Breast epithelium (tissue), 4 donors: ENCODE measurements at regions not wholly inside any gene's neighbourhood (a gene's known extent, or its start where the extent isn't known, plus 50 kb on each side); places are given as distances from the start of the nearest gene placed in this dataset.

Experiments used
- DNase-seq, 2 donors: peaks; one replicate each; pipeline ENCODE4 v3.0.0-alpha.2; 2019; ENCODE audit warnings: low spot score in 2 of 2
- H3K27ac ChIP-seq, 2 donors: fragments of 200-600 bp; sonication (generic) in 1 of 2; one replicate each; pipeline ENCODE4 v1.5.1; 2016 to 2019; ENCODE audit warnings: mild to moderate bottlenecking in 1 of 2
- H3K27me3 ChIP-seq, 2 donors: fragments of 200-600 bp; sonication (generic) in 1 of 2; one replicate each; pipeline versions ENCODE4 v1.5.1 to v1.6.0; 2017 to 2019; ENCODE audit warnings: control low read depth in 1 of 2, mild to moderate bottlenecking in 1 of 2
- H3K36me3 ChIP-seq: fragments of 200-600 bp; one replicate; pipeline ENCODE4 v1.5.1; 2019
- H3K4me1 ChIP-seq, 2 donors: fragments of 200-600 bp; sonication (generic); one replicate each; pipeline ENCODE4 v1.5.1; 2016 to 2019; ENCODE audit warnings: control low read depth in 1 of 2
- H3K4me3 ChIP-seq, 3 donors: fragments of 200-600 bp; sonication (generic); 1 replicate in 2 of 3; 2 replicates in 1 of 3; pipeline ENCODE4 v1.5.1; 2016 to 2019; ENCODE audit warnings: mild to moderate bottlenecking in 3 of 3, moderate library complexity in 2 of 3
- H3K9me3 ChIP-seq, 2 donors: fragments of 200-600 bp; sonication (generic) in 1 of 2; one replicate each; pipeline ENCODE4 v1.5.1; 2016 to 2019; ENCODE audit warnings: control low read depth in 1 of 2
- CTCF ChIP-seq, 3 donors: fragments of 450-650 bp; IDR thresholded peaks; one replicate each; pipeline ENCODE4 v1.5.1; 2016 to 2017; ENCODE audit warnings: antibody characterized with exemption in 3 of 3, mild to moderate bottlenecking in 3 of 3, moderate library complexity in 3 of 3
- POLR2A ChIP-seq: fragments of 450-650 bp; IDR thresholded peaks from one replicate; pipeline ENCODE4 v1.6.1; 2016; ENCODE audit warnings: antibody characterized with exemption, mild to moderate bottlenecking, moderate library complexity
- POLR2AphosphoS5 ChIP-seq, 3 donors: sonication (generic); formaldehyde crosslinking; IDR thresholded peaks; one replicate each; pipeline ENCODE4 v1.6.1; 2017; ENCODE audit warnings: antibody characterized with exemption in 3 of 3
- intact Hi-C: fragments of 100-400 bp; cut with DNase I; formaldehyde crosslinking; loops from one replicate; pipeline ENCODE4 v1.15.1; 2023; ENCODE audit warnings: low total_unique reads

DNA sequence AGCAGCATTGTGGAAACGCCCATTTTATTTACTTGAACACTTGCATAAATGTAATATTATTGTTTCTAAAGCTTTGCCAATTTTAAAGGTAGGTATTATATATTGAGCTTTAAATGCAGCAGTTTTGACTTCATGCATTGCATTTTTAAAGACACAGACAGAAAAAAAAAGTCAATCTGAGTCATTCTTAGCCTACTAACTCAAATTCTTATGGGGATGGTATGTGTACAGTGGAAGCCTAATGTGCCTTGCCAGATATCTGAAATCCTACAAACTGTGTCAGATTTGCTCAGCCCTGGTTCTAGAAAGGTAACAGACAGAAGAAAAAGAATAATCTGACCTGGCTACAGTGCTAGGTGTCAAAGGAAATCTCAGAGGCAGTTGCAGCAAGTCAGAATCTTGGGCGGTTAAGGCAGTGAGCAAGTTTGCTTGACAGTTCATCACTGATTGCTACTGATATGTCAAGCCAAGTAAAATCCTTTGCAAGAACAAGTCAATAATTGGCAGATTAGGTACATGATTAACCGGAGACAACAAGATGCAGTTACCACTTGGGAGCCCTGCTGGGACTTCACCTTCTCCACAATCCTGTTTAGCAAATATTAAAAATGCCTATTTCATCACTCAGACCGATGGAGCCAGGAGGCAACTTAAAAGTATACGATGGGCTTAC is 224.8 kb upstream of the WWC1 start:
- Histone ChIP-seq H3K4me3 (no peak overlapping the region), H3K27me3 (no peaks in the 10 kb centered on the region), H3K9me3 (no peaks in the 10 kb centered on the region), H3K4me1 (no peaks in the 10 kb centered on the region), H3K27ac (no peak overlapping the region), H3K36me3 (no peaks in the 10 kb centered on the region)
- DNase-seq: no peak
- TF ChIP-seq CTCF (IDR thresholded peaks at IDR 0.05) (no peak), POLR2A (no peak), POLR2AphosphoS5 (IDR thresholded peaks at IDR 0.05) (no peak)
- intact Hi-C loops: loop anchor here (5.0 kb wide), 1 partner anchor 1646 kb away; no protein-coding TSS in a partner anchor

DNA sequence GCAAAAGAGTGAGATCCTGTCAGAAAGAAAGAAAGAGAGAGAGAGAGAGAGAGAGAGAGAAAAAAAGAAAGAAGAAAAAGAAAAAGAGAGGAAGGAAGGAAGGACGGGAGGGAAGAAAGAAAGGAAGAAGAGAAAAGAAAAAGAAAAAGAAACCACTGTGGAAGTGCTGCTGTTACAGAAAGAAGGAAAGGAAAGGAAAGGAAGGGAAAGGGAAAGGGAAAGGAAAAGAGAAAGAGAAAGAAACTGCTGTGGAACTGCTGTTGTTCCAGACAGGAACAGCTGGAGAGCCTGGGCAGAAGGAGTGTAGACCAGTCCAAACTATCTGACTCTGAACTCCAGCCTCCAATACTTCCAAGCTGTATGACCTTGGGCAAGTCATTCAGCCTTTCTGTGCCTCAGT is 220.7 kb upstream of the WWC1 start:
- Histone ChIP-seq H3K36me3 (no peaks in the 10 kb centered on the region), H3K27ac (no peak overlapping the region), H3K27me3 (no peaks in the 10 kb centered on the region), H3K4me1 (no peaks in the 10 kb centered on the region), H3K4me3 (no peak overlapping the region), H3K9me3 (no peaks in the 10 kb centered on the region)
- intact Hi-C loops: no loop called here
- DNase-seq: no peak
- TF ChIP-seq POLR2AphosphoS5 (IDR thresholded peaks at IDR 0.05) (no peak), POLR2A (no peak), CTCF (IDR thresholded peaks at IDR 0.05) (no peak)

DNA sequence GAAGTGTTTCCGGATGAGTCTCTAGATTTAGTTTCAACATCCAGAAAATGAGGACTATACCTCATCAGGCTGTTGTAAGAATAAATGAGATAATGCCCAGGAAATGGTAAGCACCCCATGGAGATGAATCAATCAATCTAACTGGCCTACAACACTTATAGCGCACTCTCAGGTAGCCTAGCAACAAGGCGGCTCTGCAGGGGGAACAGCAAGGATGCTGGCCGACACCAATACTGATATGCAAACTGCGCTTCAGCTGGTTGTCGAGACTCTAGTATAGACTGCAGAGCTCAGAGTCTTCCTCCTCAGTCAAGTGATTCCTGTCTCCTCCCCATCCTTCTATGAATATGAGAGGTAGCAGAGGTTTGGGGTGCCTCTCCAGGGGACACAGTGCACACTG is 218.8 kb upstream of the WWC1 start:
- Histone ChIP-seq H3K27me3 (no peaks in the 10 kb centered on the region), H3K36me3 (no peaks in the 10 kb centered on the region), H3K4me3 (no peak overlapping the region), H3K9me3 (no peaks in the 10 kb centered on the region), H3K27ac (no peak overlapping the region), H3K4me1 (no peaks in the 10 kb centered on the region)
- TF ChIP-seq POLR2A (no peak), CTCF (IDR thresholded peaks at IDR 0.05) (no peak), POLR2AphosphoS5 (IDR thresholded peaks at IDR 0.05) (no peak)
- no peak for DNase-seq
- intact Hi-C loops: no loop called here

- TF ChIP-seq POLR2AphosphoS5 (IDR thresholded peaks at IDR 0.05) (no peak), POLR2A (no peak), CTCF (IDR thresholded peaks at IDR 0.05) (no peak)
- Histone ChIP-seq H3K27me3 (no peaks in the 10 kb centered on the region), H3K4me3 (no peak overlapping the region), H3K4me1 (no peaks in the 10 kb centered on the region), H3K9me3 (no peaks in the 10 kb centered on the region), H3K27ac (no peak overlapping the region), H3K36me3 (no peaks in the 10 kb centered on the region)
- intact Hi-C loops: no loop called here
- DNase-seq: no peak
Measured at GRCh38 chr5:168073311-168073710, 218.1 kb upstream of the WWC1 start.

- no peaks in the 10 kb centered on the region for H3K4me1 ChIP-seq
- H3K27me3 ChIP-seq: no peaks in the 10 kb centered on the region
- intact Hi-C loops: no loop called here
- no peak overlapping the region for H3K4me3 ChIP-seq
- H3K27ac ChIP-seq: no peak overlapping the region
- DNase-seq: no peak
- H3K36me3 ChIP-seq: no peaks in the 10 kb centered on the region
- H3K9me3 ChIP-seq: no peaks in the 10 kb centered on the region
- TF ChIP-seq POLR2A (no peak), CTCF (IDR thresholded peaks at IDR 0.05) (no peak), POLR2AphosphoS5 (IDR thresholded peaks at IDR 0.05) (no peak)
Measured at GRCh38 chr5:168073991-168074800, 217.2 kb upstream of the WWC1 start.
